Heart left ventricle (tissue), 13 donors: ENCODE measurements at regions not wholly inside any gene's neighbourhood (a gene's known extent, or its start where the extent isn't known, plus 50 kb on each side); places are given as distances from the start of the nearest gene placed in this dataset.

Experiments used
- POLR2A ChIP-seq, 2 donors: fragments of 450-650 bp; IDR thresholded peaks; one replicate each; pipeline ENCODE4 v1.6.1; 2017; ENCODE audit warnings: antibody characterized with exemption in 2 of 2, mild to moderate bottlenecking in 2 of 2, moderate library complexity in 2 of 2
- TF ChIP-seq, protein P1 (sequence below), 12 donors: fragments of 200-600 bp; sonication (generic) in 4 of 12; IDR thresholded peaks; one replicate each; pipeline versions ENCODE4 v1.5.0 to v1.8.0; 2018 to 2022; ENCODE audit warnings: antibody characterized with exemption in 12 of 12, mild to moderate bottlenecking in 5 of 12
- donor health status: ischemic (EF 13 %, LVEDD 7.1; RV severe dilation, severe dysfunction).
- donor health status: DM: no; HTN: yes; CAD: no.
- donor health status: DM: no; HTN: no; CAD: no.
- donor health status: ischemic (EF 25% LVEDD 6.9; RV normal size, moderate dysfunction).
- donor health status: ischemic (EF 25% LVEDD 5.7; RV mildly dilated, moderate dysfunction).
- donor health status: ischemic (EF 35%, LVEDD 5.7; RV mildly dilated, moderate dysfunction).
- donor health status: nonischemic (EF 11% LVEDD 7.7; RV severe dilation, severe dysfunction).
- donor health status: DM: yes; HTN: yes; CAD: no.
- donor health status: PGD.
- donor health status: ischemic (EF 29% LVEDD 5.4; RV normal size, mild dysfunction).
- donor health status: nonischemic (EF 23%, LVEDD 6.1; RV moderate dilation, normal function).

GRCh38 chr15:95912280-95912625 is 418.2 kb upstream of the NR2F2 start:
- TF ChIP-seq, protein P1, sequence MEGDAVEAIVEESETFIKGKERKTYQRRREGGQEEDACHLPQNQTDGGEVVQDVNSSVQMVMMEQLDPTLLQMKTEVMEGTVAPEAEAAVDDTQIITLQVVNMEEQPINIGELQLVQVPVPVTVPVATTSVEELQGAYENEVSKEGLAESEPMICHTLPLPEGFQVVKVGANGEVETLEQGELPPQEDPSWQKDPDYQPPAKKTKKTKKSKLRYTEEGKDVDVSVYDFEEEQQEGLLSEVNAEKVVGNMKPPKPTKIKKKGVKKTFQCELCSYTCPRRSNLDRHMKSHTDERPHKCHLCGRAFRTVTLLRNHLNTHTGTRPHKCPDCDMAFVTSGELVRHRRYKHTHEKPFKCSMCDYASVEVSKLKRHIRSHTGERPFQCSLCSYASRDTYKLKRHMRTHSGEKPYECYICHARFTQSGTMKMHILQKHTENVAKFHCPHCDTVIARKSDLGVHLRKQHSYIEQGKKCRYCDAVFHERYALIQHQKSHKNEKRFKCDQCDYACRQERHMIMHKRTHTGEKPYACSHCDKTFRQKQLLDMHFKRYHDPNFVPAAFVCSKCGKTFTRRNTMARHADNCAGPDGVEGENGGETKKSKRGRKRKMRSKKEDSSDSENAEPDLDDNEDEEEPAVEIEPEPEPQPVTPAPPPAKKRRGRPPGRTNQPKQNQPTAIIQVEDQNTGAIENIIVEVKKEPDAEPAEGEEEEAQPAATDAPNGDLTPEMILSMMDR (IDR thresholded peaks at IDR 0.05) = no peak
- TF ChIP-seq POLR2A (IDR thresholded peaks at IDR 0.05) = no peak
